ENCODE measurements at regions not wholly inside any gene's neighbourhood (a gene's known extent, or its start where the extent isn't known, plus 50 kb on each side); places are given as distances from the start of the nearest gene placed in this dataset.

DNA sequence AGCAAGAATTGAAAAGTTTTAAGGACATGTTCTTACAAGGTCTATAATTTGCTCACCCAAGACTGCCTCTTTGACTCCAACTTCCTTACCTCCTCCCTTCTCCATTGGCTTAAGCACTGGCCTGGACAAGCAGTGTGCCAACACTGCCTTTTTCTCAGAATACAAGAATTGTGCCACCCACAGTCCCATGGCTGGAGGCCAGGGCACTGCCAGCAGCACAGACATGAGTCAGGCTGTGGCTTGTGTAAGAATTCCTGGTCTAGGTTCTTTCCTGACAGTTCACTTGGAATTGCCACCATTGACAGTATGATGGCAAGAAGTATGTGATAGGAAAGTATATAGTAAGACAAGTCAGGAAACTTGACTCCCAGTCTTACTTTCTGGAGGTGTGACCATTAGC is 202.7 kb upstream of the MARCKS start:
- no peak for TF ChIP-seq CTCF (IDR thresholded peaks at IDR 0.05)
- TF ChIP-seq POLR2A (IDR thresholded peaks at IDR 0.05): no peak
